ENCODE measurements at regions not wholly inside any gene's neighbourhood (a gene's known extent, or its start where the extent isn't known, plus 50 kb on each side); places are given as distances from the start of the nearest gene placed in this dataset.

GRCh38 chr4:155572106-155572703, 94.4 kb upstream of the GUCY1A1 start:
- DNase-seq (ENCODE audit: extremely low spot score, unreplicated experiment): no peak
- H3K36me3 Mint-ChIP-seq (ENCODE audit: unreplicated experiment): no peaks in the 10 kb centered on the region
- H3K4me1 Mint-ChIP-seq (ENCODE audit: unreplicated experiment): peaks cover 4% of the 10 kb centered on the region
- TF ChIP-seq CTCF (IDR thresholded peaks at IDR 0.05): no peak
- no peak overlapping the region for H3K27ac Mint-ChIP-seq (ENCODE audit: unreplicated experiment)
- no peaks in the 10 kb centered on the region for H3K9me3 Mint-ChIP-seq (ENCODE audit: unreplicated experiment)
- no peak overlapping the region for H3K4me3 Mint-ChIP-seq (ENCODE audit: unreplicated experiment)
- no peaks in the 10 kb centered on the region for H3K27me3 Mint-ChIP-seq (ENCODE audit: unreplicated experiment)

- no peak overlapping the region for H3K27ac Mint-ChIP-seq (ENCODE audit: unreplicated experiment)
- no peaks in the 10 kb centered on the region for H3K9me3 Mint-ChIP-seq (ENCODE audit: unreplicated experiment)
- no peak overlapping the region for H3K4me3 Mint-ChIP-seq (ENCODE audit: unreplicated experiment)
- peaks cover 7% of the 10 kb centered on the region for H3K4me1 Mint-ChIP-seq (ENCODE audit: unreplicated experiment)
- no peaks in the 10 kb centered on the region for H3K36me3 Mint-ChIP-seq (ENCODE audit: unreplicated experiment)
- TF ChIP-seq CTCF (IDR thresholded peaks at IDR 0.05): no peak
- no peaks in the 10 kb centered on the region for H3K27me3 Mint-ChIP-seq (ENCODE audit: unreplicated experiment)
- DNase-seq (ENCODE audit: extremely low spot score, unreplicated experiment): no peak
These were observed 95.3 kb upstream of the GUCY1A1 start for GRCh38 chr4:155571184-155571944.

- no peak for DNase-seq (ENCODE audit: extremely low spot score, unreplicated experiment)
- Mint-ChIP-seq H3K27me3 (ENCODE audit: unreplicated experiment) (no peaks in the 10 kb centered on the region), H3K4me1 (ENCODE audit: unreplicated experiment) (peaks cover 14% of the 10 kb centered on the region), H3K36me3 (ENCODE audit: unreplicated experiment) (no peaks in the 10 kb centered on the region), H3K4me3 (ENCODE audit: unreplicated experiment) (no peak overlapping the region), H3K27ac (ENCODE audit: unreplicated experiment) (no peak overlapping the region), H3K9me3 (ENCODE audit: unreplicated experiment) (no peaks in the 10 kb centered on the region)
- TF ChIP-seq CTCF (IDR thresholded peaks at IDR 0.05): no peak
These were observed 96.0 kb upstream of the GUCY1A1 start for GRCh38 chr4:155570661-155571060.

GRCh38 chr4:155569960-155570515, 96.6 kb upstream of the GUCY1A1 start:
- H3K27ac Mint-ChIP-seq (ENCODE audit: unreplicated experiment): no peak overlapping the region

More at GRCh38 chr4:155569960-155570515, 96.6 kb upstream of the GUCY1A1 start:
- TF ChIP-seq CTCF (IDR thresholded peaks at IDR 0.05): no peak
- Mint-ChIP-seq H3K4me3 (ENCODE audit: unreplicated experiment) (no peak overlapping the region), H3K4me1 (ENCODE audit: unreplicated experiment) (peaks cover 14% of the 10 kb centered on the region), H3K36me3 (ENCODE audit: unreplicated experiment) (no peaks in the 10 kb centered on the region), H3K27me3 (ENCODE audit: unreplicated experiment) (no peaks in the 10 kb centered on the region), H3K9me3 (ENCODE audit: unreplicated experiment) (no peaks in the 10 kb centered on the region)
- no peak for DNase-seq (ENCODE audit: extremely low spot score, unreplicated experiment)
